HG02840 (cell line): ENCODE measurements at regions not wholly inside any gene's neighbourhood (a gene's known extent, or its start where the extent isn't known, plus 50 kb on each side); places are given as distances from the start of the nearest gene placed in this dataset.
"Not testable (repeated sequence)": the region's sequence is repeated elsewhere in the genome, so short reads cannot be mapped to it uniquely, and the experiment has no call there.

Experiments
- ATAC-seq: cut with Tn5 transposase; IDR thresholded peaks from one replicate; pipeline ENCODE4 v1.9.1; 2021; ENCODE audit warnings: mild to moderate bottlenecking, moderate library complexity, moderate number of reproducible peaks; ENCODE audit not compliant: unreplicated experiment, low FRiP score

DNA sequence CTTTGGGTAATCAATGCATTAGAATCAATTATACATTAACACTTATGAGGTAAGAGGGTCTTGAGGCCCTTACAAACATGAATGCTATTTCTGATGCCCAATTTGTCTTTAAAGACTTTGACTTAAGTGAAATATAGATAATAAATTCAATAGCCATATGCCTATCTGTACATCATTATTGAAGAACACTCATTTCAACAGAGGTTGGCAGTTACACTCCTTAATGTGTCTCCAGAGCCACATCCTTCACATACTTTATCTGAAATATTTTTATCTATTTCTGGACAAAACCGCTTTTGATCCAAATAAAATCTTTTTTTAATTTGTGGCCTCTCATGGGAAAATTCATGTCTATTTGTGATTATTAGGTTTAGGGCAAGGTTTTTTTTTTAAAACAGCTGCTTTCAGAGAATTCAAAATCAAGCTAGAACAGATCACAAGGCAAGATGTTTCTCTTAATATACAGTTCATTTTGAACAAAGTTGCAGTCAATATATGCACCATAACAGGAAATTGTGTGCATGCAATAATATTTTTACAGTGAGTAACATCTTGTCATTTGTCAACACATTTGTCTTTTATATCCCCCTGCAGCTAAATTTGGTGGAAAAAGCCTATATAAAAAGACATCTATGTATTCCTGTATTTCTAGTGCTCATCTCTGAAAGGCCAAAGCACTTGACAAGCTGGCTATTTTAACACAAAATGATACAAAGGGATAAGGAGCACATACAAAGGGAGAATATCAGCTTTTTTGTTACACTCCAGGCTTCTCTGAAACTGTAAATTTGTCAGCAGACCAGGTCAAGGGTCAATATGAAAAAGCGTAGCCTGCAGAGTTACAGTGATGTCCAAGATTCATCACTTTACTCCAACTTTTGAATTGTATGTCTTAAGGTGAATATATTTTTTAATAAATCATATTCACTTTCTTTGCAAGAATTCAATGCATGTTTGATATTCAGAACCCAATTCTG lies 146.2 kb upstream of the DPH6 start:
- ATAC-seq, result no peak

DNA sequence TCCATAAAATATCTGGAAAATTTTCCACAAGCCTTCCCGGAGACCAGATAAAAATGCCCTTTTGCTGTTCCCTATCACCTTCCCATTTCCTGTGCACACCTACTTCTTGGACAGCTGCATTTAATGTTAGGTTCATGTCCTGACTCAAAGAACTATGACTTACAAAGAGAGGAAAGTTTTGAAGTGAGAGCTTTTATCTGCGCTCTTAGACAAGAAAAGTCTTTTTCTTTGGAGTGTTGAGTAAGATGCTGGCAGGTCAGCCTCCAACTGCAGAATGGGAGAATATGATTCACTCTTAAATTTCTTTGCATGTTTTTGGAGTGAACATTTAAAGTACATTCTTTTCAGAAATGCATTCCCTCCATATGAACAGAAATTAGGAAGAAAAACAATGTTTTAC lies 147.3 kb upstream of the DPH6 start:
- no peak for ATAC-seq

DNA sequence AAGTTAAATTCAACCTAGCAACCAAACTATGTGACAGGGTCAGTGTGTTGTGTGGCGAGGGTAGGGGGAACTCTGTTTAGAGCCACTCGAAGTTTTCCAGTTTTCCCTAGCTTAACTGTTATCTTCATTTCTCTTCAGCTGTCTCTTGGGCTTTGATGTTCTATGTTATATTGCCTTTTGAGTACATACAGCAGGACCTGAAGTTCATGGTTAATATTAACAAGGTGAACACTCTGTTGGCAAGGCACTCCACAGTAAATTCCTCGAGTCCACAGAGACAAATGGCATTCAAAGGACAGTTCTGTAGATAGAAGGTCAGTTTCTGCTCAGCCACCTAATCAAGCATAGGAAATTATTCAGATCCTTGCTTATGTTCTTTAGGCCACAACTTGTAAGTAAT lies 147.9 kb upstream of the DPH6 start:
- ATAC-seq, result no peak

DNA sequence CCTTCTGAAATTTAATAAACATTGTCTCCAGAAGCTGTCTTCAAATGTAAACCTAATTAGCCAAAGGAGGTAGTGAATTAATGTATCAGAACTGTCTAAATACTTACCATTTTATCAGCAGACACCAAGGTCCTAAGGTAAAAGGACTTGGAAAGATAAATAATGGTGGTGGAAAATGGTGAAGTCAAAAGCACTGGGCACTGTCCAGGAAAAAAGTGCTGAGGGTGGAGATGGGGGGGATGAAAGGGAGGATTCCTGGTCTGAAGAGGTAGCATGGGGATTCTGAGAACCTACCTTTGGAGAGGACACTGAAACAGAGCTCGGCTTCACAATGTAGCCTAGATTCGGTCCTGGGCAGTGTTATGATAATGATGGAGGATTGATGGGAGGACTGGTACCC lies 149.0 kb upstream of the DPH6 start:
- ATAC-seq, result no peak

DNA sequence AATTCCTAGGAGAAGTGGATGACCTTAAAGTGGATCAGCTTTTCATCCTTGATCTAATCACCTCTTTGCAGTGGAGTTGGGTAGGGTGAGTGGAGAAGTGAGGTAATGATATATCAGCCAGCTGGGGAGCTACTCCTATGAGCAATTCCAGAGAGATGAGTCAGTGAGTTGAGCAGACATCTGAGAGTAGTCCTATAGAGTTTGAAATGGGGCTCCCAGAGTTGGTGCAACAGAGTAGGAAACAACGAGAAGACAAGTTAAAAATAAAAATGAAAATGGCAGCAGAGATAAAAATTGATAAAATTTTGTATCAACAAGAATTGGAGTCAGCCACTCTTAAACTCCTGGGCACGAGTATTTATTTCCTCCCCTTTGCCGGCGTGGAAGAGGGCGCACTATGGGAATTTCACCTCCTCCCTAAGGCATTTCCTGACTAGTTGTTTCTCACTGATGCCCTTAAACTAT lies 150.8 kb upstream of the DPH6 start:
- no peak for ATAC-seq

DNA sequence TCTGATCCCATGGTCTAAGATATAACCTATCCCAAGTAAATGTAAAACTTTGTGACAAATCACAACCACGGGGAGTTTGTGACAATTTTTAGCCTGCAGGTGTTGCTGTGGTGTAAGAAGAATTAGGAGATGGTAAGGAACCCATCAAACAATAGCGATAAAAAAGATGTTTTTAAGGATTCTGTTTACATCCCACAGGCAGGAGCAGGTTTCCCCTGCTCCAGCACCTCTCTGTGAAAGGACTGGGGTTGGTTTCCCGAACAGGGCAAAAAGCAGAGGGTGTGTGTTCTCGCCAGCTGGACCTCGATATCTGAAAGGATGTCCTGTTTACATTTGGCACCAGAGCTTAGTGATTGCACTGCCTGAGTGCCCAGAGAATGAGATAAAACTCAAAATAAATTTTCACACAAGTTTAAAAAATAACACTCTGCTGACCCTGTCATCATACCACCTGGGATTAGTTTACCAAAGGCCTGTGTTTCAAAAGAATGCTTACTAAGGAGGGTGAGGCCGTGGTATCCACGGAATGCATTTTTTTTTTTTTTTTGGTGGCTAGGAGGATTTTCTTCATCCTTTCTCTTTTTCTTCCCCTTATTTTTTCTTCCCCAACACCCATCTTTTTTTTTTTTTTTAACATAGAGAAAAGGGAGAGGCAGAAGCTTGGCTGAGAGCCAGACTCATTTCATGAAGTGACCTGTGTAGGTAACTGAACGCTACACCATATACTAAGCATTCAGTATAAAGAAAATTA lies 151.8 kb upstream of the DPH6 start:
- ATAC-seq, result no peak

DNA sequence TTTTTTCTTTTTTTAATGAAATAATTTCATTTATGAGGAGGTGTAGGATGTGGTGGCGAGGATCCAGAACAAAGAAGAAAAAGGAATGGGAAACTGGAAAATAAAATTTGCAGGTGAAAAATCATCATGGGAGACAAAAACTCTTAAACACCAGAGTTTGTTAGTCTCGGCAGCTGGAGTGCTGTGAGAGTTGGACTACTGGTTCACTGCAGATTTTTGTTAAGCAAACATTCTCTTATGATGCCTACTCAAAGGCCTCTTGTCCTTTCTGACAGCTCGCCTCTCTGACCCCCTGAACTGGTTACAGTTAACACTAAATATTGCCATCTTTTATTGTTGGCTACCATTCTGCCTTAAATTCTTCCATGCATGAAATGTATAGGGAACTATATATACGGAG lies 152.4 kb upstream of the DPH6 start:
- ATAC-seq, result no peak

DNA sequence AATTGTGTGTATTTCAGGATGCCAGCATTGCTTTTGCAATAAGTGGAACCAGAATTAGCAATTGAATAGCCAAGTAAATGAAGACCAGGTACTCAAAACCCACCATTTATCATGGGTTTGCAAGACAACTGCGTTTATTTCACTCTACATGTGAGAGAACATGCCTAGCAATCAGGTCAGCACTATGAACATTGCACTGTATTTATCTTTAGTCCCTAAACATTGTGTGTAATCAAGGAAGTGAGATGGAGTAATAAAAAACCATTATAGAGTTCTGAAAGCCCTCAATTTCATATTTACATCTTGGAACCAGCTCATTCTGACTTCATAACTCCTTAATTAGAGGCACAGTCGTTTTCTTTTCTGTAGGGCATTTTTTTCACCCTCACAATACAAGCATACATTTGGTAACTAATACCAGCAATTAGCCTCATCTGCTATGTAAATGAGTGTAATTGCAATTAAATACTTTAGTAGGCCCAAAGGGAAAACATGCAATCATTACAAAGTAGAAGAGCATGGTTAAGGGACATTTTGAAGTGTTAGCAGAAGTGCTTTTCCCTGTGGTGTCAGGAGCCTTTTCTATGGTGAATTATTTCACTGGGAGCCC lies 153.1 kb upstream of the DPH6 start:
- ATAC-seq, result no peak

DNA sequence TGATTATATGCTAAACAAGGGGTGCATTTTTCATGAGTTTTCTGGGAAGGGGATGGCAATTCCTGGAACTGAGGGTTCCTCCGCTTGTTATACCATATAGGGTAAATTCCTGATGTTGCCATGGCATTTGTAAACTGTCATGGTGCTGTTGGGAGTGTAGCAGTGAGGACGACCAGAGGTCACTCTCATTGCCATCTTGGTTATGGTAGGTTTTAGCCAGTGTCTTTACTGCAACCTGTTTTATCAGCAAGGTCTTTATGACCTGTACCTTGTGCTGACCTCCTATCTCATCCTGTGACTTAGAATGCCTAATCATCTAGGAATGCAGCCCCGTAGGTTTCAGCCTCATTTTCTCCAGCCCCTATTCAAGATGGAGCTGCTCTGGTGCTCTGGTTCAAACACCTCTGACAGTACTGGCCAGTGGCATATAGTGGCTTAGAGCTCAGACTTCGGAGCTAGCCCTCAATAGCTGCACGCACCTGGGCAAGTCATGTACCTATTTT lies 154.2 kb upstream of the DPH6 start:
- ATAC-seq, result not testable (repeated sequence)

DNA sequence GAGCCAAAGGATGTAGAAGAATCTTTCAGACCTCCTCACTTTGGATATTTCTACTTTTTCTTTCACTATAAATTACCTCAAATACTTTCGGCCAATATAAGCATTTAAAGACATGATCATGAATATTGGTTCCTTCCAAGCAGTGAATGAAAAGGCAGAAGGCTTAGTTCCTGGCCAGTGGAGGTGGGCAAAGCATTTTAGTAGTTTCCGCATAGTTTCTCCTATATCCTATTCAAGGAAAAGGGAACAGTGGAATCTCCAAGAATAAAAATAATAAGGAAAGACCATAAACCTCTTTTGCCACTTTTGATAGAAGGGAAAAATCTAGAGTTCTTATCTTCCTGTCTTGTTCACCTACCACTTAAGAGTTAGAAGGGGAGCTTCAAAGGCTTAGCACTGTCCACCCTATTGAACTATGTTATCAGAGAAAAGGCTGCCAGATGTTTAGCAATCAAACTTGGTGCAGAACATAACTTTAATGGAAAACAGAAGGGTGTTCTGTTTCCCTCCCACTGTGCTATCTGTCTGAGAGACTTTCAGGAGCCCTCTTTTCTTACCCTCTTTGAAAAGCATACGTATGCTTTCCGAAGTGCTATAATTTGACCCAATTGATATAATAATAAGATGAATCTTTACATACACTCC lies 155.6 kb upstream of the DPH6 start:
- no peak for ATAC-seq

DNA sequence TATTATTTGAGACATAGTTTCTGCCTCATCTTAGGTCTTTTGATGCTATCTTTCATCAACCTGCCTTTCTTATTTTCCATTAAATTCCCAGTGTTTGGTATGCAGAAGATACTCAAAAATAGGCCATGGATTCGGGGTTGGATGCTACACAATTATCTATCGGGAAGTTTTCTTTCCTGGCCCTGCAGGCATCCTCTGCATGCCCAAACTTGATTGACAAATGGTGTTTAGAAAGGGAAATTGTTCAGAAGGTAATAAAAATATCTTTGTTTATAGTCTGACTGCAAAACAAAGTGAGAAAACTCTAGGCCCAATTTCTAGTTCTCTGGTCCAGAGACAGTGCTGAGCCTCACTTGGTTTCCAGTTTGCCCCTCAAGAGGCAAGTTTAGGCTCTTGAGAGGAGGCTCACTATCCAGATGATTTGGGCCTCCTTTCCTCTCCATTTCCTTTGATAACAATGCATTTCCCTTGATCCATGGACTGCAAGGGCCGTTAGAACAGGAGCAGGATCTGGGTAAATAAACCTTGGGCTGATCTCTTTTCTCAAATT lies 157.1 kb upstream of the DPH6 start:
- no peak for ATAC-seq

DNA sequence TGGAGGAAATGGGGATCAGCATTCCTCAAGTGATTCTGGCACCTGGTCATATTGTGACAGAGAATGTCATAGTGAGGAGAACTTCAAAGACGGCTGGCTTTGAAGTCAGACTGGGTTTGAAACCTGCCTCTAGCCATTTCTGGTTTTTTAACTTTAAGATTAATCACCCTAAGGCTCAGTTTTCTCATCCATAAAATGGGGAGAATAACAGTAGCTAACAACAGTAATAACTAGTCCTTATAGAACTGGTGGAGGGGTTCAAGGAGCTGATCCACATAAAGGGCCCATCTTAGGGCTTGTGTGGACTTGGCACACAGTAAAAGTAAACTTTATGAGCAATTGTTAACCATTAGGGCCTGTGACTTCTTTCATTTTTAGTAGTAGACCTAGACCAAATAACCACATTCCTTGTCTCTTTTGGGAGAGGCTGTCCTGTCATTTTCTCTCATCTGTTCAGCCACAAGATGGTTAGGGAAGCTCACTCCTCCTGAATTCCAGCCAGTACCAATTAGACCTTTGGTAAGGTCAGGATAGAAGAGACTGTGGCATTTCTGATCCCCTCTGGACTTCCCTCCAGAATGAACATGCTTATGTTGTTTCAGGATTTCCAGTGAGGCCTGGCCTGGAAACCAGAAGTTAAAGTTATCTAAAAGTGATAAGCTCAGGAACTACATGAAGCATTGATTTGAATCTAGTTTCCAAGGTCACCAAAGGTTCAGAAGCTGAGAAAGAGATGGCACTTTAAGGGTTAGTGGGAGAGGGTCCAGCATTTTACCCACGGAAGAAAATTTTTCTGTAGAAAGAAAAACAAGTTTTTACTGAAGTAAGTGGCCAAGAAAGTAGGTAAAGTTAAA lies 159.3 kb upstream of the DPH6 start:
- no peak for ATAC-seq

DNA sequence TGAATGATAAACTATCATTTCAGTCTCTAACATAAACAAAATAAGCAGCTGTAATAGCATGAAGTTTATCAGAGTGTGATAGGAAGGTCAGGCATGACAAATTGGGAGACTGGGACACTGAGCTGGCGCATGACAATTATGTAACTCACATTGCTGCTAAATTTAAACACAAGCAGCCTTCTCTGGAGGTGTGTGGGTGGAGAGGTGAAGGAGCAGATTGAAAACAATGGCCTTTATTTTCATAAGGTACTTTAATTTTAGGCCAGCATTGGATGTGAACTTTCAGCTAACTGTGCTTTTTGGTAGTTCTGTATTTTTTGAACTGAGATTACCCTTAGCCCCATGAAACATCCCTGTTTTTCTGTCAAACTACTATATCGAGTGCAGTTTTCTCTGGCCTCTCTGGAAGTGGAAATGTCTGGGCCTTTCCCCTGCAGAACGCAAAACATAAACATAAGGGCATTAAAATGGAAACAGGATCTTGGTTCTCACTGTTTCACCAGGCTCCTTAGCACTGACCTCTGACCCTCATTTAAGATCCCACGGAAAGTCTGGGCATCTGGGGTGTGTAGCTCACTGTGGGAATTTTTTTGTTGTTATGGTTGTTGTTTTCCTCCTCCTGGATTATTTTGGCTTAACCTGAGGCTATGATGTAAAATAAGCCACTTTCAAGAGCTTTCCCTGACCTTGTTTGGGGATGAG lies 160.1 kb upstream of the DPH6 start:
- no peak for ATAC-seq

DNA sequence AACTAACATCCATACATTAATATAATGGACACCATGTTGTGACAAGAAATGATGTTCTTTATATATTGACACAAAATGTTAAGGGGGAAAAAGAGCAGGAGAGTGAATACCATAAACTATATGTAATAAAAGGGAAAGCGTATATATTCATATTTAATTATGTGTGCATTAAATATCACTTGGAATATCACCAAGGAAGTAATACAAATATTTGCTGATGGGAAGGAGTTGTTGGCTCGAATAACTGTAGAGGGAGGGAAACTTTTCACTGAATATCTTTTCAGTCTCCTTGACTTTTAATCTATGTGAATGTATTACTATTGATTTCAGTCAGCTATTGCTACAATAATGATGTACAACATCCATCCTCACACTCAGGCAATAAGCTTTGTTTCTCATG lies 167.0 kb upstream of the DPH6 start:
- no peak for ATAC-seq

DNA sequence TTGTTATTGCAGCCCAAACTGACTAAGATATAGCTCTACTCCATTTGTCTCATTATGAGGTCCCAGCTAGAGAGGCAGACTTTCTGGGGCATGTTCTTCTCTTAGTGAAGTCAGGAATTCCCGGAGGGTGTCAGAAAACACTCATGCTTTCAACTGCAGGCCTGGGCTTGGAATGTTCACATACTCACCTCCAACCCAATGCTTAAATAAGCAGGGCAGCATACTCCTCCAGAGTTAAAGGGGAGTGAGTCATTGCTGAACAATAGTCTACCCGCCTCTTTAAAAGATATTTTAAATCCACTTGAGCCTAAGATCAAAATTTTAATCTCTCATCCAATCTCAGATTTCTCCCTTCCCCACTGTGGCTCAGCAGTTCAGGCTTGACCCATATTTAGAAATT lies 167.8 kb upstream of the DPH6 start:
- ATAC-seq, result no peak

DNA sequence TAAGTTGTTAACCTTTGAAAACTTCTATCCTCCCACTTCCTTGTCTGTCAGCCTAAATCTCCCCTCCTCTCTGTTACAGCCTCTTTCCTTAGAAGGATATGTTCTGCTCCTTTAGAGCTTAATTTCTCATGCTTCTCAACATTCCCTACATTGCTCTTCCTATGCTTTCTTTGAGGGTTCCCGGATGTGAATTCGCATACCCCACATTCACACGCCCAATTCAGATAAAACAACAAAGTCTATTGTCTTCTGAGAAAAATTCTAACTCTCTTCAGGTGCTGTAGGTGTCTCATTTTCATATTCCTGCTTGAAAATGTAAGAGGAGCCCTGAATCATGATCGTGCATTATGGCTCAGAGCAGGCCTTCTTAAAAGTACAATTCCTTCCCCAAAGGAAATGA lies 171.8 kb upstream of the DPH6 start:
- ATAC-seq, result no peak

DNA sequence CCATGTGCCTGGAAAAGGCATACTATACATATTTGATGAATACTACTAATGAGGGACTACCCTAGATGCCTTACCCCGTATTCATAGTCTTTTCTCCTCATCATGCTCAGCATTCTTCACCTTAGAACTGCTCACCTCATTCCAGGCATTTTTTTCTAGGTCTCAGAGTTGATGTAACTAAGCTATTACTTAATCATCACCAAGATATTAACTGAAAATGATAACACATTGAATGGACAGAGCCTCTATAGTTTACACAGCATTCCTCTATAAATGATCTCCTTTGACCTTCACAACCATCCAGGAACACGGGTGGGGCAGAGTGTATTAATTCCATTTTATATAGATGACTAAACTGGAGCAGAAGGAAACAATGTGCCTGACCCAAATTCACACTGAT lies 174.1 kb upstream of the DPH6 start:
- ATAC-seq, result no peak

DNA sequence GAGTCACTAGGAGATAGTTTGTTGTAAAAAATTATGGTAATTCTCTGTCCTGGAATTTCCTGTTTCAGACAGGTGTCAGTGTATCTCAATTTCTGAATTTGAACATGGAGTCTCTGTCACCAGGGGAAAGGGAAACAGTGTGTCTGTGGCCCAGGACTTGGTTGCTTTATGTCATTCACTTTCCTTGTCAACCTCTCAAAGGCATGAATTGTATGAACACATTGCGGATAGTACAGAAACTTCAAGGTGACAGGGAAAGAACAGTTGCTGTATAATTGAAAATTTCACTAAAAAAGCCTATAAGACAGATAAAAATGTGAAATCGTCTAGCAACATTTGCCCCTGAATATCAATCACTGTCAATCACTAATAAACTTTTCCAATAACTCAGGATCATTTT lies 175.0 kb upstream of the DPH6 start:
- no peak for ATAC-seq

DNA sequence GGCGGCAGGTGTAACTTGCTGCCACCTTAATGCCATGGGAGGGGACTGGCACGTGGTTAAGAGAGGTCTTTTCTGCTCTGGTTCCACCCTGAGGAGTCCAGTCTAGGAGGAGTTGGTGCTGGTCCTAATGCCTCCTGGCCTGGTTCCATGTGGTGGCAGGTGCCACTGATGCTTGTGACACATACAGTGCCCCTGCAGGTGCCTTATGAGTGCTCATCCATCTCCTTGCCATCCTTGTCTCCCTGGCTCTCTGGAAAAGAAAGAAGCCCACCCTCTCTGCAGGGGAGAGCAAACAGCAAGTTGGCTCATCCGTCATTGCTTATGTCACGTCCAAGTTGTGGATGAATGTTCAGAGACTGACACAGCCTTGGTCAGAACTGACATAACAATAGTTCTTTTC lies 175.8 kb upstream of the DPH6 start:
- ATAC-seq, result no peak
